Nephron progenitor cell (in vitro differentiated cells): ENCODE measurements at regions not wholly inside any gene's neighbourhood (a gene's known extent, or its start where the extent isn't known, plus 50 kb on each side); places are given as distances from the start of the nearest gene placed in this dataset.
A peak's percentile ranks its signal among the peaks of the same experiment; 100 is the strongest.
"Not testable (repeated sequence)": the region's sequence is repeated elsewhere in the genome, so short reads cannot be mapped to it uniquely, and the experiment has no call there.

Source experiments
- DNase-seq: peaks from one replicate; pipeline ENCODE4 v3.0.0; 2021
- H3K27ac Mint-ChIP-seq: 2 replicates; pipeline ENCODE4 v1.8.0; 2021; ENCODE audit warnings: mild to moderate bottlenecking, moderate library complexity, mixed read lengths
- H3K27me3 Mint-ChIP-seq: 2 replicates; pipeline ENCODE4 v1.8.0; 2021; ENCODE audit warnings: mild to moderate bottlenecking, low read depth, mixed read lengths; ENCODE audit not compliant: poor library complexity
- H3K36me3 Mint-ChIP-seq: 2 replicates; pipeline ENCODE4 v1.8.0; 2021; ENCODE audit warnings: low read depth, mixed read lengths
- H3K4me1 Mint-ChIP-seq: 2 replicates; pipeline ENCODE4 v1.8.0; 2021; ENCODE audit warnings: mixed read lengths
- H3K4me3 Mint-ChIP-seq: 2 replicates; pipeline ENCODE4 v1.8.0; 2021; ENCODE audit warnings: mild to moderate bottlenecking, moderate library complexity, mixed read lengths
- H3K9me3 Mint-ChIP-seq: 2 replicates; pipeline ENCODE4 v1.8.0; 2021; ENCODE audit warnings: mild to moderate bottlenecking, moderate library complexity, mixed read lengths
- TF ChIP-seq, protein P1 (sequence below): fragments of 200-600 bp; sonication (generic); IDR thresholded peaks from 2 replicates; pipeline ENCODE4 v1.5.0; 2021; ENCODE audit warnings: antibody characterized with exemption

GRCh38 chr2:106257135-106257534 is 63.0 kb upstream of the UXS1 start:
- Mint-ChIP-seq H3K9me3 (no peaks in the 10 kb centered on the region), H3K4me1 (no peaks in the 10 kb centered on the region), H3K4me3 (no peak overlapping the region), H3K27me3 (peaks cover 7% of the 10 kb centered on the region), H3K36me3 (no peaks in the 10 kb centered on the region), H3K27ac (no peak overlapping the region)
- TF ChIP-seq, protein P1, sequence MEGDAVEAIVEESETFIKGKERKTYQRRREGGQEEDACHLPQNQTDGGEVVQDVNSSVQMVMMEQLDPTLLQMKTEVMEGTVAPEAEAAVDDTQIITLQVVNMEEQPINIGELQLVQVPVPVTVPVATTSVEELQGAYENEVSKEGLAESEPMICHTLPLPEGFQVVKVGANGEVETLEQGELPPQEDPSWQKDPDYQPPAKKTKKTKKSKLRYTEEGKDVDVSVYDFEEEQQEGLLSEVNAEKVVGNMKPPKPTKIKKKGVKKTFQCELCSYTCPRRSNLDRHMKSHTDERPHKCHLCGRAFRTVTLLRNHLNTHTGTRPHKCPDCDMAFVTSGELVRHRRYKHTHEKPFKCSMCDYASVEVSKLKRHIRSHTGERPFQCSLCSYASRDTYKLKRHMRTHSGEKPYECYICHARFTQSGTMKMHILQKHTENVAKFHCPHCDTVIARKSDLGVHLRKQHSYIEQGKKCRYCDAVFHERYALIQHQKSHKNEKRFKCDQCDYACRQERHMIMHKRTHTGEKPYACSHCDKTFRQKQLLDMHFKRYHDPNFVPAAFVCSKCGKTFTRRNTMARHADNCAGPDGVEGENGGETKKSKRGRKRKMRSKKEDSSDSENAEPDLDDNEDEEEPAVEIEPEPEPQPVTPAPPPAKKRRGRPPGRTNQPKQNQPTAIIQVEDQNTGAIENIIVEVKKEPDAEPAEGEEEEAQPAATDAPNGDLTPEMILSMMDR = no peak
- no peak for DNase-seq

- not testable (repeated sequence) for H3K36me3 Mint-ChIP-seq, H3K4me1 Mint-ChIP-seq, H3K27ac Mint-ChIP-seq, DNase-seq, H3K4me3 Mint-ChIP-seq, H3K27me3 Mint-ChIP-seq, H3K9me3 Mint-ChIP-seq
Measured at GRCh38 chr2:106249157-106249828, 55.2 kb upstream of the UXS1 start.

GRCh38 chr2:106248548-106249151 is 54.5 kb upstream of the UXS1 start:
- not testable (repeated sequence) for H3K27me3 Mint-ChIP-seq, H3K36me3 Mint-ChIP-seq, H3K9me3 Mint-ChIP-seq, H3K4me1 Mint-ChIP-seq, H3K4me3 Mint-ChIP-seq, H3K27ac Mint-ChIP-seq
- TF ChIP-seq, protein P1 = peak; percentile 42
- DNase-seq = peak; percentile 20
